GM12865 (cell line): ENCODE measurements at regions not wholly inside any gene's neighbourhood (a gene's known extent, or its start where the extent isn't known, plus 50 kb on each side); places are given as distances from the start of the nearest gene placed in this dataset.

Experiments used
- DNase-seq: peaks from one replicate; pipeline ENCODE4 v3.0.0; 2010; ENCODE audit warnings: low read depth
- H3K4me3 ChIP-seq: 2 replicates; pipeline ENCODE4 v1.5.1; 2011; ENCODE audit warnings: mild to moderate bottlenecking, low read depth, low read length, control low read depth
- TF ChIP-seq, protein P1 (sequence below): IDR thresholded peaks from 2 replicates; pipeline ENCODE4 v1.5.1; 2011; ENCODE audit warnings: low read length, control low read depth, low read depth, inconsistent platforms; ENCODE audit not compliant: insufficient read depth; ENCODE audit errors: missing control alignments

DNA sequence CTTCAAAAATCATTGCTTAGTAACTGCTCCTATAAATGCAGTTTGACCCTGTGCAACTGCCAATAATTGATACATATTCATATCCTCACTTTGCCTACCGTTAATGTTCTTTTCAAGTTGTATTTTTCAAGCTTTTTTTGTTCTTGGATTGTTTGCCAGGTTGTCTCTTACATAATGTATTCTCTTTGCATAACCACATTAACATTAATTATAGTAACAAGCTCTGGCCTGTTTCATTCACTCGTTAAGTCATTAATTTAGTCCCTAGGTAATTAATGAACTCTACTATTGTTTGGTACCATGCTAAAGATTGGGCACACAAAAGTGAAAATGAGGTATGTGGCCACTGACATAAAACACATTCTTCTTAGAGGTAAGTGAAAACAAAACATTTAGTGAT is 1338.8 kb downstream of the NSUN3 start:
- H3K4me3 ChIP-seq, result no peak overlapping the region
- DNase-seq, result no peak
- TF ChIP-seq, protein P1, sequence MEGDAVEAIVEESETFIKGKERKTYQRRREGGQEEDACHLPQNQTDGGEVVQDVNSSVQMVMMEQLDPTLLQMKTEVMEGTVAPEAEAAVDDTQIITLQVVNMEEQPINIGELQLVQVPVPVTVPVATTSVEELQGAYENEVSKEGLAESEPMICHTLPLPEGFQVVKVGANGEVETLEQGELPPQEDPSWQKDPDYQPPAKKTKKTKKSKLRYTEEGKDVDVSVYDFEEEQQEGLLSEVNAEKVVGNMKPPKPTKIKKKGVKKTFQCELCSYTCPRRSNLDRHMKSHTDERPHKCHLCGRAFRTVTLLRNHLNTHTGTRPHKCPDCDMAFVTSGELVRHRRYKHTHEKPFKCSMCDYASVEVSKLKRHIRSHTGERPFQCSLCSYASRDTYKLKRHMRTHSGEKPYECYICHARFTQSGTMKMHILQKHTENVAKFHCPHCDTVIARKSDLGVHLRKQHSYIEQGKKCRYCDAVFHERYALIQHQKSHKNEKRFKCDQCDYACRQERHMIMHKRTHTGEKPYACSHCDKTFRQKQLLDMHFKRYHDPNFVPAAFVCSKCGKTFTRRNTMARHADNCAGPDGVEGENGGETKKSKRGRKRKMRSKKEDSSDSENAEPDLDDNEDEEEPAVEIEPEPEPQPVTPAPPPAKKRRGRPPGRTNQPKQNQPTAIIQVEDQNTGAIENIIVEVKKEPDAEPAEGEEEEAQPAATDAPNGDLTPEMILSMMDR, result no peak

DNA sequence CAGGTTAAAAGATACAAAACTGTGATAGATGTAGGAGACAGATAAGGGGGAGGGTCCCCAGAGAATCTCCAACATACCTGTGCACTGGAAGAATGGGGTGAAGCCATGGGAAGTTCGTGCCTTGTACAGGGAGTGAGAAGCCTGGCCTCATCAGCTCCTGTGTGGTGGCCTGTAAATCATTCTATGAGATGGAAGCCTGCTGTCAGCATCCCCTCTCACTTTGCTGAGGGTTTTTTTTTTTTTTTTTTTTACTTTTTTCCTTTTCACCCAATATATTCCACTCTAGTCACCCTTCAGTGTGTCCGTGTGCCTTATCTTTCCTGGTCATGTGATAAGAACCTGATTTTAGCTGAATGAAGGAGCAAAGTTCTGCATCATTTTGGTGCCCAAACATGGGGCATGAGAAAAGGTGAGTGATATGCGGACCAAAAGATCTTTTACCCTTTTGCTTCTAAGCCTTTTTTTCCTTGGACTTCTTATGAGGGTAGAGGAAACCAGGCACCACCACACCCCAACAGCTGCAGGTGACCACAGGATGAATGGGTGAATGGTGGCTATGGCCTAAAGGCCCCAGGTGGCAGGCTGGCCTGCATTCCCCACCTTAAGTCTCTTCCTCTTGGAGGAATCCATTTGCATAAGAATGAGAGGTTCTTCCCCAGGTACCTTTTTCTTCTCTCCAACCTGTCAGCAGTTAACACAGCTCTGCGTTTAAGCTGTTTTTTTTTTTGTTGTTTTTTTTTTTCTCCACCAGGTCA is 1345.0 kb downstream of the NSUN3 start:
- H3K4me3 ChIP-seq, result no peak overlapping the region
- TF ChIP-seq, protein P1, result no peak
- DNase-seq, result no peak

DNA sequence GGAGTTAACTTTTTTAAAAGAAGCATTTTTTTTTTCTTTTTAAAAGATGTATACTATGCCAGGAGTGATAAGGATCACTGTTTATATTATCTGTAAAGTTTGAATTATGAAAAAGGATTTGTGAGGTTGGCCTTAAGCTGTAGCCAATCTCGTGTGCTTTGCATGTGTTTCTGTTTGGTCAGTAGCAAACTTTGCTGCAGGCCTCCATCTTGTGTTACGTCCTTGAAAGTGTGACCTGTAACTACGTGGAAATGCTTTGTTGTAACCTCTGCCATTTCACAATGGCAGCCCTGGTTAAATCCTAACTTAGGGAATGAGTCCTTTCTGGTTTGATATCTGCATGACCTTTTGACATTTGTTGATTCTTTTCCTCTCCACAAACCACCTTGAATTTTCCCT is 1345.6 kb downstream of the NSUN3 start:
- TF ChIP-seq, protein P1, result no peak
- no peak overlapping the region for H3K4me3 ChIP-seq
- no peak for DNase-seq

DNA sequence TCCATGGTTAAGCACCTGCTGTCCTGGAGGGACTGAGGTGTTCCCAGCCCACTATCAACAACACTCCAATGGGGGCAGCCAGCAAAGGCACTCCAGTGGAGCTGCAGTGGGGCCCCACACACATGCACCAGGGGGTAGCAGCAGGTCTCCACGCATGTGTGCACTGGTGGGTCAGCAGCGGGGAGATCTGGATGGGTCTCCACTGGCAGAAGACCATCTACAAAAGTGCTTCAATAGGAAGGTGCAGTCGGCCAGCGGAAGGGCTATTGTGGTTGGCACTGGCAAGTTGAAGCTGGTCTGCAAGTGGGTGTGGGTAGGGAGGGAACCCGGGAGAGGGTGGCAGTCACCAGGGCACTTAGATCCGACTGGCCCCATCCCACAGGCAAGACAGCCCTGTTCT is 1355.4 kb downstream of the NSUN3 start:
- TF ChIP-seq, protein P1, result no peak
- no peak for DNase-seq
- H3K4me3 ChIP-seq, result no peak overlapping the region

DNA sequence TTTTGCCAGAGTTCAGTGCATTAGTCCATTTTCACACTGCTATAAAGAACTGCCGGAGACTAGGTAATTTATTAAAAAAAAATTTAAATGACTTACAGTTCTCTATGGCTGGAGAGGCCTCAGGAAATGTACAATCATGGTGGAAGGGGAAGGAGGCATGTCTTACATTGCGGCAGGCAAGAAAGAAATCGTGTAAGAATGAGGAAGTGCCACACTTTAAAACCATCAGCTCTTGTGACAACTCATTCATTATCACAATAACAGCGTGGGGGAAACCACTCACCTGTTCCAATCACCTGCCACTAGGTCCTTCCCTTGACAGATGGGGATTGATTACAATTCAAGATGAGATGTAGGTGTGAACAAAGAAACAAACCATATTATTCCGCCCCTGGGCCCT is 1361.4 kb downstream of the NSUN3 start:
- TF ChIP-seq, protein P1, result no peak
- no peak for DNase-seq
- no peak overlapping the region for H3K4me3 ChIP-seq

DNA sequence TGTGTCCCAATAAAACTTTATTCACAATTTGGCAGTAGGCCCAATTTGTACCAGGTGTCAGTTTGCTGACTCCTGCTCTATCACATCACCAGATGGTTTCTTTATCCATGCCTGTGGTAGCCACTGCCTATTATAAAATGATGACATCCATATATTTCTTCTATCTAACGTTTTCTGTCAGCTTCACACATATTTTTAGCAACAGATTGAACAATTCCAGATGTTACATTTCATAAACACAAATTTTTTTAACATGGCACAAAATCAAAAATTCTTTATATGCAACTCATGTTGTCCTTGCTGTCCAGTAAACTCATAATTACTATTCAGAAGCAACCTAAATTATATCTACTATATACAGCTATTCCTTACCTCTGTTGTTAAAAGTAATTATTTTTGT is 1371.6 kb downstream of the NSUN3 start:
- TF ChIP-seq, protein P1, result no peak
- no peak for DNase-seq
- H3K4me3 ChIP-seq, result no peak overlapping the region

DNA sequence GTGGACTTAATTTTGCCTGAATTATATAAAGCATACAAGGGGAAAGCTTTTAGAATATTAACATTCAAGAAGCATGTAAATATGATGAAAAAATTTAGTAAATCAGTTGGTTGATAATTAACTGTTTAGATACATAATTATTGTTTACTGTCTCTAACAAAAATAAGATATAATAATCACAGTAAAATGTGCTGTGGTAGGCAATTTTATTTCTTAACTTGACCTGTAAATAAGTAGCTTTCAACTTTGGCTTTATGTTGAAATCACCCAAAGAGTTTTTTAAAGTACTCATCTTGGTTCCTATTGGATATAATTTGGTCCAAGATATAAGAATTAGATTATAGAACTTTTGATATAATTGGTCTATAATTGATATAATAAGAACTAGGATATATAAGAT is 1374.5 kb downstream of the NSUN3 start:
- no peak for DNase-seq
- no peak overlapping the region for H3K4me3 ChIP-seq
- TF ChIP-seq, protein P1, result no peak
